ENCODE measurements at regions not wholly inside any gene's neighbourhood (a gene's known extent, or its start where the extent isn't known, plus 50 kb on each side); places are given as distances from the start of the nearest gene placed in this dataset.

GRCh38 chr11:134476435-134477021 lies 64.5 kb upstream of the B3GAT1 start:
- no peak for DNase-seq (ENCODE audit: low spot score)

DNA sequence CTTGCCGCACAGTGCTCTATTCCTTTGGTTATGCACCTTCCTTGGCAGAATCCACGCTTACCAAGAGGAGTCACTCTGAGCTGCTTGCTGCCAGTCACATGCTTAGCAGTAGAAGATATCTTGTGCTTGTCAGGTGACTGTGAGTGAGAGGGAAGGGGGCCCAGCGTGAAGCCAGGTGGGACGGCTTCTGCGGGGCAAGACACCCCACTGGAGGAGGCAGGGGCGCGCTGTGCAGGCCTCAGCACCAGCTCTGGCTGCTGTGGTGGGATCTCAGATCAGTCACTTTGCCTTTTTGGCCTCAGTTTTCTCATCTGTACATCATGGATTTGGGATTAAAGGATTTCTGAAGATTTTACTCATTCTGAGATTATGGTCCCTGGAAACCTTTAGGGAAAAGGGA lies 63.9 kb upstream of the B3GAT1 start:
- DNase-seq (ENCODE audit: low spot score) = no peak

GRCh38 chr11:134474942-134475341 lies 62.9 kb upstream of the B3GAT1 start:
- DNase-seq (ENCODE audit: low spot score) = no peak

DNA sequence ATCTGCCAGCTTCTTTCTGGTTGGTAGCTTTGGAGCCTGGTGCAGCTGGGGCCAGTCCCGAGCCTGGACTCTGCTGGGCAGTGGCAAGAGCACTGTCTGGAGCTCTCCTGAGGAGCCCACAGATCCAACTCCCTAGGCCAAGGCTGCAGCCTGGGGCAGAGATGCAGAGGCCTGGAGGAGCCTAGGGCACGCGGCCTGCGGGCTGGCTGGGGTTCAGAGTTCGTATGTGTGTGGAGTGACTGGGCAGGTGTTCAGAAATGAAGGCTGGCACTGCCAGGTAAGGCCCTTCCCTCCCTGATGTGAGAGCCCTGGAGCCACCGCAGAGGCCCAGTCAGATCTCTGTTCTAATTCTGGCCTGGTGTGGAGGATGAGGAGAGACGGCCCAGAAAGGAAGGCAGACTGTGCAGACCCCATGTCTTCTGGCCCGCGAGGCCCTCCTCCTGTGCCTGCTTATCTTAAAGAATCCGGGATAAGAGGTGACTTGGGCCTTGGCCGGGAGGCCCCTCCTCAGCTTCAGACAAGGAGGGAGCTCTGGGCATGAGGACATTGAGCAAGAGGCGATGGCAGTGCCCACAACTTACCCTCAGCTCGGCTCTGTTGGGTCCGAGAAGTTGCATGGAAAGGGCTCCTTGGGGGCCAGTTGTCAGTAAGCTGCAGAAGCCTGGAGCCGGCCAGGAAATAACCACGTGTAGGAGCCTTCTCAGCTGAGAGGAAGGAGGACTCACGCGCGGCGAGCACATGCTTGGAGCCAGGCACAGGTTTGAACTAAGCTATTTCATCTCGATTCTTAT lies 62.2 kb upstream of the B3GAT1 start:
- DNase-seq (ENCODE audit: low spot score) = no peak

- DNase-seq (ENCODE audit: low spot score) = no peak
Observed at GRCh38 chr11:134471716-134472455, 59.8 kb upstream of the B3GAT1 start.

- DNase-seq (ENCODE audit: low spot score) = no peak
Observed at GRCh38 chr11:134471087-134471715, 59.2 kb upstream of the B3GAT1 start.

DNA sequence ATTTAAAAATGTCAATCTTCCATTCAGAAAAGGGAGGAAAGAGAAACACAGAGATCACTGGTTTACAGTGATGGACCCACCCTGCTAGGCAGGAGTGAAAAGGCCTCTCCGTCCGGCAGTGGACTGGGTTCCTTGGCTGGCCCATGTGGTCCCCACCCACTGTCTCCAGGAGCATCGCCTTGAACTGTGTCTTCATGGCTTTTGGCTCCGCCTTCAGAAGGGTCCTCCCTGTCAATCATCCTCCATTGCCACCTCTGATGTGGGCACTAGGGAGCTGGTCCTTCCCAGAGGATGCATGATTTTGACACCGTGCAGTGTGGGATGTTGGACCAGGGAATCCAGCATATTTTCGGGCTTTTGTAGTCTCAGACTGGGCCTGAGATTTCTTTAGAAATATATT lies 58.2 kb upstream of the B3GAT1 start:
- no peak for DNase-seq (ENCODE audit: low spot score)

GRCh38 chr11:134469627-134470026 lies 57.6 kb upstream of the B3GAT1 start:
- no peak for DNase-seq (ENCODE audit: low spot score)

GRCh38 chr11:134468796-134469195 lies 56.8 kb upstream of the B3GAT1 start:
- DNase-seq (ENCODE audit: low spot score) = no peak

DNA sequence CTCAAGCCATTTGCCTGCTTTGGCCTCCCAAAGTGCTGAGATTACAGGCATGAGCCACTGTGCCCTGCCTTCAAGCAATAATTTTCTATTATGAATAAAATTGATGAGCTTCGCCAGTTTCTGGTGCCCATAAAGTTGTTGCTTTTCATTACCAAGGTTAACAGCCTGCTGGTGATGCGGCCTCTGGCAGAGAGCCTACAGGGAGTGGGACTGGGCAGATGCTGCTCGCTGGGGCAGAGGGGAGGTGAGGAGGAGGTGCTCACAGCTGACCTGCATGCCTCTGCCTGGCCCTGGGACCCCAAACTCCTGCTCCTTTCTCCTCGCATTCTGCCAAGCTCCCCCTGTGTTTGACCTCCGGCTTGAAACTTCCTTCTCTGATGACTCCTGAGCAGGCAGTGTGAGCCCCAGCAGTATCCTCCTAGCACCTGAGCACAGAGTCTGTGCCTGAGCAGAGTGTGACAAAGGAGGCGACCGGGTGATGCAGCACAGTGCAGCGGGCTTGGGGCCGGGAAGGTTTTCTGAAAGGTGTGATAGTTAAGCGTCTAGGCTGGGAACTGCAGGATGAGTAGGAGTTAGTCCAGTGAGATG lies 56.1 kb upstream of the B3GAT1 start:
- no peak for DNase-seq (ENCODE audit: low spot score)

- DNase-seq (ENCODE audit: low spot score) = no peak
Observed at GRCh38 chr11:134466610-134467567, 54.8 kb upstream of the B3GAT1 start.

DNA sequence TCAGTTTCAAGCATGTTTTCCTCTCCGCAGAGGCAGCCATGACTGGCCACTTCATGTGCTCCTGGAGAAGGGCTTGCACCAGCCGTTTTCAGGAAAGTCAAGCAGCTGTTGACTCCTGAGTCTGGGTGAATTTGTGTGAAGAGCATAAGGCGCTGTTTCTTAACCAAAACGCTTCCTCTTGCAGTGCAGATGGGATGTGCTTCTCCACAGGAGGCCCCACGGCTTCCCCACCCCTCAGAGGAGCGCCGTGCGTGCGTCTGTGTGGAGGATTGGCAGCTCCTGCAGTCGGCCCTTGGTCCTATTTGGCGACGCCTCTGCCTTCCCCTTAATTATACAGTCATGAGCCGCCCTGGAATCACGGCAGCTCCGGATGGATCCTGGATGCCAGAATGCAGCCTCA lies 54.1 kb upstream of the B3GAT1 start:
- no peak for DNase-seq (ENCODE audit: low spot score)

GRCh38 chr11:134464981-134465730 lies 53.1 kb upstream of the B3GAT1 start:
- DNase-seq (ENCODE audit: low spot score) = no peak

- DNase-seq (ENCODE audit: low spot score) = no peak
Observed at GRCh38 chr11:134464196-134464595, 52.2 kb upstream of the B3GAT1 start.

- no peak for DNase-seq (ENCODE audit: low spot score)
Observed at GRCh38 chr11:134463716-134464115, 51.7 kb upstream of the B3GAT1 start.

Data from GM03348 (cell line).